WERI-Rb-1 (cell line): ENCODE measurements at regions not wholly inside any gene's neighbourhood (a gene's known extent, or its start where the extent isn't known, plus 50 kb on each side); places are given as distances from the start of the nearest gene placed in this dataset.

ENCODE experiments used
- DNase-seq: peaks from one replicate; pipeline ENCODE4 v3.0.0-alpha.2; 2020
- H3K27ac ChIP-seq: fragments of 250-450 bp; sonication (Bioruptor Pico); 2 replicates; pipeline ENCODE4 v1.5.1; 2020; ENCODE audit warnings: mild to moderate bottlenecking, moderate library complexity
- H3K27me3 ChIP-seq: fragments of 250-450 bp; sonication (Bioruptor Pico); 2 replicates; pipeline ENCODE4 v1.5.1; 2021; ENCODE audit warnings: mild to moderate bottlenecking, low read depth, moderate library complexity; ENCODE audit not compliant: insufficient read depth, severe bottlenecking
- H3K36me3 ChIP-seq: fragments of 250-450 bp; sonication (Bioruptor Pico); 2 replicates; pipeline ENCODE4 v1.5.1; 2020; ENCODE audit warnings: mild to moderate bottlenecking, moderate library complexity
- H3K4me3 ChIP-seq: 2 replicates; pipeline ENCODE4 v1.5.1; 2011; ENCODE audit warnings: low read depth, mild to moderate bottlenecking, control low read depth, low read length
- H3K9me3 ChIP-seq: fragments of 250-450 bp; sonication (Bioruptor Pico); 2 replicates; pipeline ENCODE4 v1.5.1; 2021; ENCODE audit warnings: mild to moderate bottlenecking, moderate library complexity; ENCODE audit not compliant: severe bottlenecking
- TF ChIP-seq, protein P1 (sequence below): IDR thresholded peaks from 2 replicates; pipeline ENCODE4 v1.5.1; 2011; ENCODE audit warnings: low read depth, mild to moderate bottlenecking, control low read depth, inconsistent platforms, low read length

DNA sequence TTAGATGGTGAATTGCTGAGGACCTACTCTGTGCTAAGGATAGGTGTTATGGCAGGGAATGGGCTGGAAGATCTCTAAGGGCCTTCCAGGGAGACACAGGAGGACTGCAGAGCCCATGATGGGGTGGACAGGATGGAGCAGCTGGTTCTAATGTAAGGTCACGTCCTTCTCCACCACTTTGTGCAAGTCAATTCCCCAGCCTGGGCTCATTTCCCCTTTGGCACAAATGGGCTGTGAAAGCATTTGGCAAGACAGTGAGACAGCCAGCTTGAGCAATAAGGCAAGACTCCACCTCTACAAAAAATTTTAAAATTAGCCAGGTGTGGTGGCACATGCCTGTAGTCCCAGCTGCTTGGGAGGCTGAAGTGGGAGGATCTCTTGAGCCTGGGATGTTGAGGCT lies 81.4 kb upstream of the THY1 start:
- Histone ChIP-seq H3K36me3 (no peaks in the 10 kb centered on the region), H3K4me3 (no peak overlapping the region), H3K27me3 (no peaks in the 10 kb centered on the region), H3K27ac (no peak overlapping the region), H3K9me3 (no peaks in the 10 kb centered on the region)
- TF ChIP-seq, protein P1, sequence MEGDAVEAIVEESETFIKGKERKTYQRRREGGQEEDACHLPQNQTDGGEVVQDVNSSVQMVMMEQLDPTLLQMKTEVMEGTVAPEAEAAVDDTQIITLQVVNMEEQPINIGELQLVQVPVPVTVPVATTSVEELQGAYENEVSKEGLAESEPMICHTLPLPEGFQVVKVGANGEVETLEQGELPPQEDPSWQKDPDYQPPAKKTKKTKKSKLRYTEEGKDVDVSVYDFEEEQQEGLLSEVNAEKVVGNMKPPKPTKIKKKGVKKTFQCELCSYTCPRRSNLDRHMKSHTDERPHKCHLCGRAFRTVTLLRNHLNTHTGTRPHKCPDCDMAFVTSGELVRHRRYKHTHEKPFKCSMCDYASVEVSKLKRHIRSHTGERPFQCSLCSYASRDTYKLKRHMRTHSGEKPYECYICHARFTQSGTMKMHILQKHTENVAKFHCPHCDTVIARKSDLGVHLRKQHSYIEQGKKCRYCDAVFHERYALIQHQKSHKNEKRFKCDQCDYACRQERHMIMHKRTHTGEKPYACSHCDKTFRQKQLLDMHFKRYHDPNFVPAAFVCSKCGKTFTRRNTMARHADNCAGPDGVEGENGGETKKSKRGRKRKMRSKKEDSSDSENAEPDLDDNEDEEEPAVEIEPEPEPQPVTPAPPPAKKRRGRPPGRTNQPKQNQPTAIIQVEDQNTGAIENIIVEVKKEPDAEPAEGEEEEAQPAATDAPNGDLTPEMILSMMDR = no peak
- no peak for DNase-seq

DNA sequence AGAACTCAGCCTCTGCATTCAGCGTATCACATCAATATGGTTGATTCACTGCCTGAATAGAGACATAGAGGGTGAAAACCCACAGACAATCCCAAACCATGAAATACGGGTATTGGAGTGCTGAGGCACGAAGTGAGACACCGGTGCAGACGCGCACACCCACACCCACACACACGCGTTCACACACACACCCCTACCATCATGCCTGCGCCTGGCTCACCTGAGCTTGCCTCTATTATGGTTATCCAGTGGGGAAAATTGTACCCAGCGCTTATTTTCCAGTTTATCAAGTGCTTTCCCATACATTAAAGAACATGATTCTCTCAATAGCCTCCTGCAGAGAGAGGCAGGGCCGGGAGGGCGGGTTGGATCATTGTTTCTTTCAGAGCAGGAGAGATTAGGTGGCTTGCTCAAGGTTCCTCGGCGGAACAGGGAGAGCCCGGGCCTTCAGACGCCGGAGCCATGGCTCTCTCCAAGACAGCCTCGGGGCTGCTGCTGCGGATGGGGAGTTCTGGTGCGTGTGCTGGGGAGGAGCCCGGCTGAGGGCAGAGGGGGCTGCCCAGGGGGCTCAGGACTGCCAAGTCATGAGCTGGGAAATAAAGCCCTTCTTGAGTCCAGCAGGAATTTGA lies 78.9 kb upstream of the THY1 start:
- no peak overlapping the region for H3K27ac ChIP-seq
- no peaks in the 10 kb centered on the region for H3K27me3 ChIP-seq
- H3K9me3 ChIP-seq = no peaks in the 10 kb centered on the region
- no peak for DNase-seq
- H3K36me3 ChIP-seq = no peaks in the 10 kb centered on the region
- no peak overlapping the region for H3K4me3 ChIP-seq
- TF ChIP-seq, protein P1 = no peak

DNA sequence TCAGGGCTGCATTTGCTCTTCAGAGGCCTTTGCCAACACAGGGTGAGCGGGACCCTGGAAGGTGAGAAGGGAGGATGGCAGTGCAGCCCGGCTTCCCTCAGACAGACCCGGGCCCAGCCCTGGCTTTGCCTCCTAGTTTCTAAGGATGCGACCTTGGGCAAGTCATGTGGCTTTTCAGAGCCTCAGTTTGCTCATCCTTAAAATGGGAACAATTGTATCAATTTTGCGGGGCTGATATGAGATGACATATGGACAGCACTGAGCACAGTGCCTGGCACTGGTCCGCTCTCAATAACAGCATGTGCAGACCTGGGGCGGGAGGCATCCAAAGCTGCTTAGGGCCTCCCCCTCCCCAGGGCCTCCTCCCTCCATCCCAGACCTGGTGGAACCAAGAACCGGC lies 74.7 kb upstream of the THY1 start:
- Histone ChIP-seq H3K36me3 (no peaks in the 10 kb centered on the region), H3K9me3 (no peaks in the 10 kb centered on the region), H3K4me3 (no peak overlapping the region), H3K27ac (no peak overlapping the region), H3K27me3 (no peaks in the 10 kb centered on the region)
- no peak for DNase-seq
- TF ChIP-seq, protein P1 = no peak

DNA sequence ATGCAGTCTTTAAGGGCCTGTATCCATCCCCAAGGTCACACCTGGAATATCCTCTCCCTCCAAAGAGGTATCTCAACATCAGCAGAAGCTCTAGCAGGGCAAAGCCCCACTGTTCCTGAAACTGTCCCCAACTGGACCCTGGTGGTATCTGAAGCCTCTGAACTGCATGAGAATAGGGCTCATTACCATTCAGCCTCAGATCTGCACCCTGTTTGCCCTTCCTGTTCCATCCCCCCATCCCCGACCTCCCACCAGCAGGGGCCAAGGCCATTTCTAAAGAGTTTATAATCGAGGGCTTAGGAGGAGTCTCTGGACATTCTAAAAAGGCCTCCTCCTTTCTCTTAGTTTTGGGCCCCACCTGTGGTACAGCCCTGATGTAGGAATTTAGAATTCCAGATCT lies 74.0 kb upstream of the THY1 start:
- Histone ChIP-seq H3K4me3 (no peak overlapping the region), H3K9me3 (no peaks in the 10 kb centered on the region), H3K36me3 (no peaks in the 10 kb centered on the region), H3K27me3 (no peaks in the 10 kb centered on the region), H3K27ac (no peak overlapping the region)
- no peak for DNase-seq
- TF ChIP-seq, protein P1 = no peak

DNA sequence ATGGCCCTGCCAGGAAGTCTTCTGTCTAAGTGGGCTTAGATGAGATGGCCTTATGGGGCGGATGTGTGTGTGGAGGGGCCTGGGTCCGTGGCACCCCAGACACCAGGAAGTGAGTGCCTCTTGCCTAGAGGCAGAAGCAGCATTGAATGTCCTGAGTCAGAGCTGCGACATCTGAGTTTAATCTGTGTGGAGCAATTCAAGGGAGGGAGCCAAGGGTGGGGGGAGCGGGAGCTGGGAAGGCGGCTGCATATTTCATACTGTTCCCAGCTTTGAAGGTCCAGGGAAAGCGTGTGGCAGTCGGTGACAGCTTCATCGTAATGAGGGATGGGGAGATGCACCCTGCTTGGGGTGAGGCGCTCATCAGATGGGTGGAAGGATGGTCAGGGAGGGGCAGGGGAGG lies 73.5 kb upstream of the THY1 start:
- TF ChIP-seq, protein P1 = no peak
- Histone ChIP-seq H3K4me3 (no peak overlapping the region), H3K36me3 (no peaks in the 10 kb centered on the region), H3K27ac (no peak overlapping the region), H3K9me3 (no peaks in the 10 kb centered on the region), H3K27me3 (no peaks in the 10 kb centered on the region)
- DNase-seq = no peak

DNA sequence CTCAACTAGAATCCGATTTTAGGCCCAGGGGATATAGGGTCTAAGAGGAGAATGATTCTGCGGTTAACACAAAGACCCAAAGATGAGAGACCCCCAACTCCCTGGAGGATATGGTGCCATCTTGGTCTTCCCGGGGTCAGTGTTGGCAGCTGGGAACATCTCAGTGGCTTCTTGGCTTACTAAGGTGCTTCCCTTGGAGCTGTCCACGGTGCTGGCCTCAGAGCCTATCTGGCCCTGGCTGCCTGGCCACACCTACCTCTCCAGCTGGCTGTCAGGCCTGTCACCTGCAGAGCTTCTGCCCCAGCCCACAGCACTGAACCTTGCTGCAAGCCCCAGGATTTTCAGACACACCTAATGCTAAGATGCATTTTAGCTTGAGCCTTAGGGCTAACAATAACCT lies 70.7 kb upstream of the THY1 start:
- H3K27ac ChIP-seq = no peak overlapping the region
- DNase-seq = no peak
- H3K36me3 ChIP-seq = no peaks in the 10 kb centered on the region
- H3K9me3 ChIP-seq = no peaks in the 10 kb centered on the region
- TF ChIP-seq, protein P1 = no peak
- no peaks in the 10 kb centered on the region for H3K27me3 ChIP-seq
- no peak overlapping the region for H3K4me3 ChIP-seq
